ENCODE measurements at regions not wholly inside any gene's neighbourhood (a gene's known extent, or its start where the extent isn't known, plus 50 kb on each side); places are given as distances from the start of the nearest gene placed in this dataset.
"Not testable (repeated sequence)": the region's sequence is repeated elsewhere in the genome, so short reads cannot be mapped to it uniquely, and the experiment has no call there.

DNA sequence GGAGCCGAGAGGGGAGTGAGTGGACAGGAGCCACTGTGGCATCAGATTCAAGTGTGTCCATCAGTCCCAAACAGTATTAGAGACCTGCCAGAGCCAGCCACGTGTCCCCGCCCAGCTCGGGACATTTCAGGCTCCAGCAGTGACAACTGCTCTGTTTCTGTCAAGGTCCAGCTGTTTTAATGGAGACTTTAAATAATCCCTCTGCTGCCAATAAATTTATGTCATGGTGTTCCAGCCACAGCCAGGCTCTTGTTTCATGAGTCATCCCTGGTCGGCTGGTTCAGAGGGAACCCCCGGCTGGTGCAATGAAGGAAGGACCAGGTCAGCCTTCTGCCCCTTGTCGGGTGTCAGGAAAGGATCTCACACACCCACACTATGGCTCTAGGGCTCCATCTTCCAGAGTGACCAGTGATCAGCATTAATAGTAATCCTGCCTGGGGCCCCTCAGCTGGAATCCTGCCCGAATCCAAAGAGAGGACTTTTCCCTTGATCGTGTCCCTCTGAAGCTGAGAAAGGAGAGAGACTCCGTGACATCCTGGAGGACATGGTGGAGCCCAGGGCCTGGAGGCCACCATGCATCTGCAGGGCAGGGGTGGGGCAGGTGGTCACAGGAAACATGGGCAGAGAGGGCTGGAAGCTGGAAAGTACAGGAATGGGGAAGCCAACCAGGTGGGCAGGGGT is 197.3 kb downstream of the MATN1 start:
- peak; percentile 36 to 62 for DNase-seq

- no peak for DNase-seq
Observed at GRCh38 chr1:30525631-30525970, 197.8 kb downstream of the MATN1 start.

DNA sequence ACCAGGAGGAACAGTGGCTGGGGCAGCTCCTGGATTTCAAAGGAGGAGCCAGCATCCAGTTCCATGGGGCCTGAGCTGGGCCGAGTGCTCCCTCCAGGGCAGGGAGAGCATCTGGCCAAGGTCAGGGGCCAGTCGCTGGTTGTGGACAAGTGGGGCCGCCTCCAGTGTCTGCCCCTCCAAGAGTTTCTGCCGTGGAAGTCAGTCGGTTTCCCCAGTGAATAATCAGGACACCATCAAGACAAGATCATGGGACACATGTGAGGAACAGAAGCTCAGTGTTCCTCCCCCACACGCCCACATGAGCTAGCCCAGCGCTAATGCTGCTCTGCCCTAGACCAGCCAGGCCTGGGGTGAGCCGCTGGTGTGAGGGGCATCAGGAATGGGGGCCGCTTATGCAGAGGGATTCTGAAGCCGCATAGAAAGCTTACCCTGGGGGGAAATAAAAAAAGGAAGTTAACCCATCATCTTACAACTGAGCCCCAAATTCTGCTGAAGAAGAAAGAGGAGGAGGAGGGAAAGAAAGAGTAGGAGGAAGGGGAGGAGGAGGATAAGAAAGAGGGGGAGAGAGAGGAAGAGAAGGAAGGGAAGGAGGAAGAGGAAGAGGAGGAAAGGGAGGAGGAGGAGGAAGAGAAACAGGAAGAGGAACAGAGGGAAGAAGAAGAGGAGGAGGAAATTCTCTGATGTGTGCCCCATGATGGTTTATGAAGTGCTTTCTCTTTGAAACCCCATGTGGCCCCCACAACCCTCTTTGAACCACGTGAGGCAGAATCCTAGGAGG is 198.4 kb downstream of the MATN1 start:
- DNase-seq: peak in 1 of 2 donors; percentile 12

GRCh38 chr1:30524025-30524555 is 199.3 kb downstream of the MATN1 start:
- DNase-seq: not testable (repeated sequence)

- no peak for DNase-seq
Observed at GRCh38 chr1:30523055-30524020, 200.0 kb downstream of the MATN1 start.

DNA sequence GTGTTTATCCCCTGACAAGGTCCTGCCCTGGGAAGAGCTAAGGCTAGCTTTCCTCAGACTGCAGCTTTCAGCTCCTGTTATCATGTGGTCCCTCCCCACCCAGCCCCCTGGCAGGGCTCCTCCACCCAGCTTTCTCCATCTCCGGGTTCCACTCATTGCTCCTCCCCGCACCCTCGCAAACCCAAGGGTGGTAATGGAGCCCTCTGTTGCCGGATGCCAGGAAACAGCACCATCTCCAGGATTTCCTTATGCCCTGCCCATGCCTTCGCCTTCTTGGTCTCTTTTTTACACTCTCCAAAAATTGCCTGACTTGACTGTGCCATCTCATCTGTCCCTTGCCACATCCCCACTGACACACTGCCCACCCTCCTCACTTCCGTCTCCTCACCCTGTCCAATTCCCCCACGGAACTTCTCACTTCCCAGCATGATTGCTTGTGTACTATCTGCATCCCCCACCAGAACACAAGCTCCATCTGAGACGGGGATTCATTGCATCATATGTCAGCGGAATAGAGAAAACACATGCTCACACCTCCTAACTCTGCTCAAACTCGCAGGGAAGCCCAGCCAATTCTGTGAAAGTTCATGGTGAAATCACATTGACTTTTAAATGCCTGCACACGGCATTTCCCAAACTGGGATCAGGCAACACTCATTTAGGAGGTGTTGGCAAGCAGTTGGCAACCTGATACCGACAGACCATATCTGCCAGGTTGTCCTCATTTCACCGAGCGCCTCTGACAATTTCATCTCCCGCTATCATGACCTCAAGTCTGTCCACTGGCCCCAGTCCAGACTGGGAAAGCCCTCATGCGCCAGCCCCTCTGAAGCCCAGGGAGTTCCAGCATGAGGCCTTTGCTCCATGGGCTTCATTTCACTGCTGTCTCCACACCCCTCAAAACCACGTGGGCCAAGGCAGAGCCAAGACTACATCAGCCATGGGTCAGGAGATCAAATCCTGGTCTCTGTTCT is 201.1 kb downstream of the MATN1 start:
- no peak for DNase-seq

DNA sequence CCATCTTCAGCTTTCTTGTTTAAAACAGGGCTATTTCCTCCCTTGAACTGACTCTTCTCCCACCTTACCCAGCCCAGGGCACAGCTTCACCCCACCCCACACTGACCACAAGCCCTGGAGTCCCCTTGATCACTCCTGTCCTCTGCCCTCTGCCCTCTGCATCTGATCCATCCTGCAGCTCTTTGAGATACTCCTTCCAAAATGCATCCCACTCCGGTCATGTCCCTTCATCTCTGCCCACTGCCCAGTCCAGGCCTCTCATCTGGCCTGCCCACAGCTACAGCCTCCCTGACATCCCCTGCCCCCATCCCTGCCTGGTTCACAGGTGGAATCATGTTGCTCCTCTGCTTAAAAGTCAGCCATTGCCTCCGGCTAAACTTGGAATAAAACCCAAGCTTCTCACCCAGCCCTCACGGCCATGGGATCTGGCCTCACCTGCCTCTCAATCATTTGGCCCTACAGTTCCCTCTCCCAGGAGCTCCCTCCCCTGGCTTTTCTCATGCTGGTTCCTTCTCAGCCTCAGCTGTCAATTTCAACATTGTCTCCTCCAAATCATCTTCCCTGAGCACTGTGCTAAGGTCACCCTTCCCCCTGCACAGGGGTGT is 202.0 kb downstream of the MATN1 start:
- no peak for DNase-seq

DNA sequence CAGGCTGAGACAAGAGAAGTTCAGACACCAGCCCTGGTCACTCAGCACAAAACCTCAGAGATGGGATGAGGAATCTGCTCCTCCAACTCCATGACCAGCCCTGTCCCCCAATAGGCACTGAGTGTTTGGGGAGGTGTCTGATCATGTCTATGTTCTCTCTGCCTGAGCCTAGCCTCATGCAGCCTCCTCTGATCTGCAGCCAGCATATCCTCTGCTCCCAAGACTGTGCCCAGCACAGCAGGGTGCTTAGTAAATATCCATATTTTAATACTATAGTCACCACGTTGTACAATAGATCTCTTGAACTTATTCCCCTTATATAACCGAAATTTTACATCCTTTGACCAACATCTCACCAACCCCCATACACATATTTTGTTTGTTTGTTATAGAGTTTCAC is 202.9 kb downstream of the MATN1 start:
- DNase-seq: no peak

DNA sequence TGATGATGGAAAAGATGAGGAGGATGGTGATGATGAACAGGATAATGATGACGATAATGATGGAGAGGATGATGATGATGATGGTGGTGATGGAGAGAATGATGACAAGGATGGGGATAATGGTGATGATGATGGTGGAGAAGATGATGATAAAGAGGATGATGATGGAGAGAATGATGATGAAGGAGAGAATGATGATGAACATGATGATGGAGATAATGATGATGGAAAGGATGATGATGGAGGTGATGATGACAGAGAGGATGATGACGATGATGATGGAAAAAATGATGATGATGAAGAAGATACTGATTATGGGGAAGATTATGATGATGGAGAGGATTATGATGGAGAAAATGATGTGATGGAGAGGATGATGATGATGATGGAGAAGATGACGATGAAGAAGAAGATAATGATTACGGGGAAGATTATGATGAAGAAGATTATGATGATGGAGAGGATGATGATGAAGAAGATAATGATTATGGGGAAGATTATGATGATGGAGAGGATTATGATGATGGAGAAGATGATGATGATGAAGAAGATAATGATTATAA is 204.1 kb downstream of the MATN1 start:
- DNase-seq: no peak

- DNase-seq: no peak
Observed at GRCh38 chr1:30518696-30519095, 204.7 kb downstream of the MATN1 start.

- no peak for DNase-seq
Observed at GRCh38 chr1:30518186-30518585, 205.2 kb downstream of the MATN1 start.

DNA sequence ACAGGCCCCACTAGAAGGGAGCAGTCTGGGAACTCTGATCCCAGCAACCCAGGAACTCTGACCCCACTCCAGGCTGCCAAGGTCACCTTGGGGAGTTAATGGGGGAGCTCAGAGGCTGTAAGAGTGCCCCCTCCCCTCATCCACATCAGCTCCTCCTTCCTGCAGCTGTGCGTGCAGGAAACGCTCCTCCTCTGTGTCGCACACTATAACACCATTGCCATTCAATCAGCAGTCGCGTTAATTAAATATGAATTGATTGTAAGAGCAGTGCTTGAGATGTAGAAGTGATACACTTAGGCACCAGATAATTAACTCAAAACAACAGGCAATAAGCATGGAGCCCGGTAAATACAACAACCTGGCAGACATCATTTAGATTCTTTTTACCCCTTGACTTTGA is 205.7 kb downstream of the MATN1 start:
- DNase-seq: not testable (repeated sequence)

- not testable (repeated sequence) for DNase-seq
Observed at GRCh38 chr1:30517241-30517640, 206.1 kb downstream of the MATN1 start.

GRCh38 chr1:30516485-30516858 is 206.9 kb downstream of the MATN1 start:
- DNase-seq: no peak

DNA sequence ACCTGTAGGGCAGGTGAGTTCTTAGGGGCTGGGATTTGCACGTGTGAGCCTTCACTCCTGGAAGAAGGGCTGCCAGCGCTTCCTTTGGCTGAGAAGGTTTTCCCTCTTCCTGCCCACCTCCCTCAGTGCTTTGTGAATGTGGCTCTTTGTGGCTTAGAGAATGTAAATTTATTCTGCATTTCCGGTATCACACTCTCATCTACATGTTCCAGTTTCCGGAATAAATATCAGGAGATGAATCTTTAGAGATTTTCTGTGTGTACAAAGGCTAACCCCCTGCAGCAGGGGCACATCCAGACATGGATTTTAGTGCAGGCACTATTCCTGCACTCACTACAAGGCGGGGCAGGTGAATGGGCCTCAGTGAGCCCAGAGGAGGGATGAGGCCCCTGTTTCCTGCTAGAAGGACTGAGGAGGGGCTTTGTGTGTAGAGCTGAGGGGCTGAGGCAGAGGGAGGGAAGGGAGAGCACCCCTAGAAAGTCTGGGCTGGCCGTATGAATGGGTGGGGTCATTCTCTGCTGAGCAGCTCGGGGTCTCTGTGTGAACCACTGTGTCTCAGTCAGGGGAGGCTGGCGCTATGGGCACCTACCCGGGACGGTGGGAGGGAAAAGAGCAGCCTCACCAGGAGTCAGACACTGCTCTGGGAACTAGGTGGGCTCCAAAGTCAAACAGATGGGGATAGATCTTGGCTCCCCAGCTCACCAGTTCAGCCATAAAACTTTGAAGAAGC is 207.5 kb downstream of the MATN1 start:
- DNase-seq: no peak

GRCh38 chr1:30514945-30515344 is 208.4 kb downstream of the MATN1 start:
- no peak for DNase-seq

GRCh38 chr1:30514137-30514654 is 209.2 kb downstream of the MATN1 start:
- no peak for DNase-seq

- no peak for DNase-seq
Observed at GRCh38 chr1:30513396-30514136, 209.8 kb downstream of the MATN1 start.

DNA sequence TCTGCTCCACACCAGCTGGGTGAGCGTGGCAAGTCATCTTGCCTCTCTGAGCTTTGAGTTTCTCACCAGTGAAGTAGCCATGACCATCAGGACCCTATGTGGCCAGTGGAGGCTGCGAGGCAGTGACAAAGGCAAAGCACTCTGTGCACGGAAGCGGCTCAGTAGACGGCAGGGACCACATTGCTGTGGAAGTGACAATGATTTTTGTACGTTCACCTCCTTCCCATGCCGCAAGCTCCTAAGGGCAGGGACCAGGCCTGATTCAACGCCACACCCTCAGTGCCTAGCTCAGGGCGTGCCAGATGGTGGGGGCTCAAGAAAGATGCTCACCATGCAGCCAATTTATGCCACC is 210.5 kb downstream of the MATN1 start:
- DNase-seq: no peak

Data from inflammatory macrophage treated with lipopolysaccharide for 1 hour (primary cell).